AG09309 (cell line): ENCODE measurements at regions not wholly inside any gene's neighbourhood (a gene's known extent, or its start where the extent isn't known, plus 50 kb on each side); places are given as distances from the start of the nearest gene placed in this dataset.

Experiments used
- DNase-seq: peaks from one replicate; pipeline ENCODE4 v3.0.0-alpha.2; 2010; ENCODE audit warnings: low read depth
- H3K4me3 ChIP-seq: 2 replicates; pipeline ENCODE4 v1.5.1; 2011; ENCODE audit warnings: mild to moderate bottlenecking, low read depth, low read length, moderate library complexity; ENCODE audit not compliant: control insufficient read depth
- TF ChIP-seq, protein P1 (sequence below): IDR thresholded peaks from 2 replicates; pipeline ENCODE4 v1.5.1; 2011; ENCODE audit warnings: mild to moderate bottlenecking, low read depth, low read length, inconsistent platforms; ENCODE audit not compliant: insufficient read depth, control insufficient read depth; ENCODE audit errors: missing control alignments

DNA sequence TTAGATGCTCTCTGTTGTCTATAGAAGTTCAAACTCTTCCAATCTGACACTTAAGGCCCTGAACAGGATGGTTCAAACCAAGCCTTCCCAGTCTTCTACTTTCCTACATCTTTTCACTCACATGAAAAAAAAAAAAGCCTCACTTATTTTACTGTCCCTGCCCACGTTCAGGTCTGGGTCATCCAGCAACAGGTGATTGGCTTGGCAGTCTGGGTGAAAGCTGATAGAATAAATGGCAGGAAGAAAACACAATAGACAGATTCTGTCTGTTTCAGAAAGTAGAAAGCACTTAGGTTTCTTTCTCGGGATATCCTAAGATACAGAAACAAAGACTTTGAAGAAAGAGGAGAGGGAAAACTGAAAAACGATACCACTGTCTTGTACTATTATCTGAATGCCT, 61.8 kb upstream of the HSF2 start:
- TF ChIP-seq, protein P1, sequence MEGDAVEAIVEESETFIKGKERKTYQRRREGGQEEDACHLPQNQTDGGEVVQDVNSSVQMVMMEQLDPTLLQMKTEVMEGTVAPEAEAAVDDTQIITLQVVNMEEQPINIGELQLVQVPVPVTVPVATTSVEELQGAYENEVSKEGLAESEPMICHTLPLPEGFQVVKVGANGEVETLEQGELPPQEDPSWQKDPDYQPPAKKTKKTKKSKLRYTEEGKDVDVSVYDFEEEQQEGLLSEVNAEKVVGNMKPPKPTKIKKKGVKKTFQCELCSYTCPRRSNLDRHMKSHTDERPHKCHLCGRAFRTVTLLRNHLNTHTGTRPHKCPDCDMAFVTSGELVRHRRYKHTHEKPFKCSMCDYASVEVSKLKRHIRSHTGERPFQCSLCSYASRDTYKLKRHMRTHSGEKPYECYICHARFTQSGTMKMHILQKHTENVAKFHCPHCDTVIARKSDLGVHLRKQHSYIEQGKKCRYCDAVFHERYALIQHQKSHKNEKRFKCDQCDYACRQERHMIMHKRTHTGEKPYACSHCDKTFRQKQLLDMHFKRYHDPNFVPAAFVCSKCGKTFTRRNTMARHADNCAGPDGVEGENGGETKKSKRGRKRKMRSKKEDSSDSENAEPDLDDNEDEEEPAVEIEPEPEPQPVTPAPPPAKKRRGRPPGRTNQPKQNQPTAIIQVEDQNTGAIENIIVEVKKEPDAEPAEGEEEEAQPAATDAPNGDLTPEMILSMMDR = no peak
- H3K4me3 ChIP-seq = no peak overlapping the region
- DNase-seq = no peak

DNA sequence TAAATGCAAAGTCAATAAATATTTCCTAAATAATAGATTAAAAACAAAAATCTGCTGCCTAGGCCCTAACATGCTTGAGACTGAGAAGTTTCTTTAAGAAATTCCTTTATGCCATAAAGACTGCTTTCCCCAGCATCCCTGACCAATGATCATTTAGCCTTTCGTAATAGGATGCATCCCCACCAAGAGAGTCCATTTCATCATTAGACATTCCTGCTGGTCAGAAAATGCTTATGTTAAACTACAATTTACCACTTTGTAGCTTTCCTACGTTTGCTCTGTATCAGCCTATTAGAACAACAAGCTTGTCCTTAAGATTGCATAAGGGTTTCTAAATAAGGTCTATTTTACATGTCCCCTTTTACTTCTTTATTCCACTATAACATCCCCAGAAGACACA, 59.8 kb upstream of the HSF2 start:
- DNase-seq = no peak
- TF ChIP-seq, protein P1 = no peak
- no peak overlapping the region for H3K4me3 ChIP-seq

DNA sequence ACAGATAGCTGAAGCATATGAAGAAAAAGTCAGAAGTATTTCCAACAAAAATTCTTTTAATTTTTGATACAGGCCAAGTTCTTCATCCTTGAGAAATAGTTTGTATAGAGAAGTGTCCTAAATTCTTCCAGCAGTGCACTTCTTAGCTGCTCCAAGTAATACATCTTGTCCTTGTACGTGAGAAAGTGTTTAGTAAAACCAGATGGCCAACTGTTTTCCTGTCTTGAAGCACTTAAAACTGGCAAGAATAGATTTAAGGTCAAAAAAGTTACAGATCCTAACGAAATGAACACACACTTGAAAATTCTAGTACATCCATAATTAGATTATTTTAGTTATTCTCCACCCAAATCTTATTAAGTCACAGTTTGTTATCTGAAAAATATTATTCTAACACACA, 52.2 kb upstream of the HSF2 start:
- H3K4me3 ChIP-seq = no peak overlapping the region
- TF ChIP-seq, protein P1 = no peak
- DNase-seq = no peak

DNA sequence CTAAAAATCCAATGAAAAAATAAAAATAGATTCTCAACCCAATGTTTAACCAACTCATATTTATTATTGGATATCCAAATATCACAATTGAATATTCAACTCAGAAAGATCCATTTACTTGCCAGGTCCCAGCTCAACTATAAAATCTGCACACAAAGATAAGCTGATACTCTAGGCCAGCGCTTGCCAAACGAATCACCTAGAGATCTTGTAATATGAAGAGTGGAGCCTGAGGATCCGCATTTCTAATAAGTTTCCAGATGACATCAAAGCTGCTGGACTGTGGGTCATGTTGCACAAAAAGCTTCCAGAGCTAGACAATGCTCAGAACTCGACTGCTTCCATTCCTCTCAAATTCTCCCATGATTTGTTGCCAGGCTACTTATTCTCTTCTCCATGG, 51.7 kb upstream of the HSF2 start:
- H3K4me3 ChIP-seq = no peak overlapping the region
- DNase-seq = no peak
- TF ChIP-seq, protein P1 = no peak
